ENCODE measurements at regions not wholly inside any gene's neighbourhood (a gene's known extent, or its start where the extent isn't known, plus 50 kb on each side); places are given as distances from the start of the nearest gene placed in this dataset.
"Not testable (repeated sequence)": the region's sequence is repeated elsewhere in the genome, so short reads cannot be mapped to it uniquely, and the experiment has no call there.

- DNase-seq, result no peak
Observed at GRCh38 chr3:161602475-161602874, 105.9 kb downstream of the OTOL1 start.

- DNase-seq, result no peak
Observed at GRCh38 chr3:161602918-161603317, 106.3 kb downstream of the OTOL1 start.

- no peak for DNase-seq
Observed at GRCh38 chr3:161607056-161607455, 110.4 kb downstream of the OTOL1 start.

GRCh38 chr3:161619351-161619750, 122.7 kb downstream of the OTOL1 start:
- no peak for DNase-seq

- DNase-seq, result no peak
Observed at GRCh38 chr3:161630794-161631193, 134.2 kb downstream of the OTOL1 start.

GRCh38 chr3:161631536-161631935, 134.9 kb downstream of the OTOL1 start:
- no peak for DNase-seq

GRCh38 chr3:161637559-161637958, 141.0 kb downstream of the OTOL1 start:
- no peak for DNase-seq

- not testable (repeated sequence) for DNase-seq
Observed at GRCh38 chr3:161639095-161639494, 142.5 kb downstream of the OTOL1 start.

- no peak for DNase-seq
Observed at GRCh38 chr3:161640181-161640580, 143.6 kb downstream of the OTOL1 start.

- no peak for DNase-seq
Observed at GRCh38 chr3:161641287-161641686, 144.7 kb downstream of the OTOL1 start.

GRCh38 chr3:161644891-161645635, 148.5 kb downstream of the OTOL1 start:
- no peak for DNase-seq

- DNase-seq, result no peak
Observed at GRCh38 chr3:161647936-161648470, 151.4 kb downstream of the OTOL1 start.

GRCh38 chr3:161649900-161650484, 153.4 kb downstream of the OTOL1 start:
- no peak for DNase-seq

- no peak for DNase-seq
Observed at GRCh38 chr3:161657786-161658185, 161.2 kb downstream of the OTOL1 start.

- DNase-seq, result no peak
Observed at GRCh38 chr3:161671141-161671540, 174.5 kb downstream of the OTOL1 start.

GRCh38 chr3:161672478-161672877, 175.9 kb downstream of the OTOL1 start:
- no peak for DNase-seq

- DNase-seq, result no peak
Observed at GRCh38 chr3:161673866-161674265, 177.3 kb downstream of the OTOL1 start.

- no peak for DNase-seq
Observed at GRCh38 chr3:161674402-161674801, 177.8 kb downstream of the OTOL1 start.

GRCh38 chr3:161681831-161682230, 185.2 kb downstream of the OTOL1 start:
- not testable (repeated sequence) for DNase-seq

- no peak for DNase-seq
Observed at GRCh38 chr3:161682715-161683114, 186.1 kb downstream of the OTOL1 start.

GRCh38 chr3:161689584-161690298, 193.1 kb downstream of the OTOL1 start:
- no peak for DNase-seq

GRCh38 chr3:161690299-161690620, 193.7 kb downstream of the OTOL1 start:
- no peak for DNase-seq

- DNase-seq, result no peak
Observed at GRCh38 chr3:161691677-161692076, 195.1 kb downstream of the OTOL1 start.

Data from inflammatory macrophage treated with lipopolysaccharide for 4 hours (primary cell).